IMR-90 (cell line): ENCODE measurements at regions not wholly inside any gene's neighbourhood (a gene's known extent, or its start where the extent isn't known, plus 50 kb on each side); places are given as distances from the start of the nearest gene placed in this dataset.

Experiments used
- ATAC-seq: fragments of 200-7000 bp; cut with Tn5 transposase; 2 replicates; pipeline ENCODE4 v1.9.1; 2020; ENCODE audit warnings: low read depth, mild to moderate bottlenecking, moderate library complexity
- BruUV-seq: library from RNA; stranded (reverse); fragments of 400-500 nt; replicated peaks from 2 replicates; lab custom pipeline; 2021; lab: Mats Ljungman, UMichigan
- CTCF ChIA-PET: fragments of 300-600 bp; formaldehyde crosslinking; extraction: SDS; loops from one replicate; lab custom pipeline; 2021; ENCODE audit warnings: antibody characterized with exemption; lab: Yijun Ruan, JAX
- POLR2A ChIA-PET: fragments of 300-600 bp; sonication (Branson Sonifier 250); formaldehyde crosslinking; loops from one replicate; lab custom pipeline; 2022; ENCODE audit warnings: antibody characterized with exemption; ENCODE audit not compliant: unreplicated experiment; lab: Charles Lee
- DNase-seq: peaks from one replicate; pipeline ENCODE4 v3.0.0; 2013
- H2AFZ ChIP-seq: replicated peaks from 2 replicates; pipeline ENCODE3; 2013; ENCODE audit warnings: low read length, mild to moderate bottlenecking; ENCODE audit not compliant: poor library complexity
- H2AK5ac ChIP-seq: 2 replicates; pipeline ENCODE4 v1.6.1; 2013; ENCODE audit warnings: low read depth, low read length, inconsistent platforms
- H2AK9ac ChIP-seq: replicated peaks from 2 replicates; pipeline ENCODE3; 2013; ENCODE audit warnings: mild to moderate bottlenecking, low read depth, low read length, moderate library complexity; ENCODE audit not compliant: poor library complexity
- H2BK120ac ChIP-seq: 2 replicates; pipeline ENCODE4 v1.6.1; 2013; ENCODE audit warnings: low read depth, low read length, inconsistent platforms
- H2BK15ac ChIP-seq: 3 replicates; pipeline ENCODE4 v1.6.1; 2013; ENCODE audit warnings: low read depth, low read length, inconsistent platforms
- H2BK20ac ChIP-seq: 2 replicates; pipeline ENCODE4 v1.6.1; 2013; ENCODE audit warnings: low read depth, mild to moderate bottlenecking, inconsistent platforms, low read length, moderate library complexity
- H2BK5ac ChIP-seq: 2 replicates; pipeline ENCODE4 v1.6.1; 2013; ENCODE audit warnings: mild to moderate bottlenecking, low read depth, low read length, inconsistent platforms; ENCODE audit not compliant: poor library complexity, severe bottlenecking
- H3K14ac ChIP-seq: replicated peaks from 2 replicates; pipeline ENCODE4 v1.6.1; 2013; ENCODE audit warnings: low read depth, low read length, inconsistent platforms
- H3K18ac ChIP-seq: 2 replicates; pipeline ENCODE4 v1.6.1; 2013; ENCODE audit warnings: low read depth, low read length, control low read depth
- H3K23ac ChIP-seq: 2 replicates; pipeline ENCODE4 v1.6.1; 2013; ENCODE audit warnings: low read depth, low read length, inconsistent platforms
- H3K27ac ChIP-seq: 2 replicates; pipeline ENCODE4 v1.5.1; 2013; ENCODE audit warnings: mild to moderate bottlenecking, control low read depth, low read length; ENCODE audit not compliant: insufficient read depth
- H3K27me3 ChIP-seq: 2 replicates; pipeline ENCODE4 v1.6.1; 2013; ENCODE audit warnings: low read length; ENCODE audit not compliant: control insufficient read depth, insufficient read depth
- H3K36me3 ChIP-seq: 2 replicates; pipeline ENCODE4 v1.6.1; 2013; ENCODE audit warnings: low read length, mixed read lengths; ENCODE audit not compliant: control insufficient read depth, insufficient read depth
- H3K4ac ChIP-seq: 2 replicates; pipeline ENCODE4 v1.6.1; 2013; ENCODE audit warnings: low read depth, low read length, inconsistent platforms
- H3K4me1 ChIP-seq: 2 replicates; pipeline ENCODE4 v1.6.1; 2013; ENCODE audit warnings: low read length, mixed read lengths; ENCODE audit not compliant: control insufficient read depth, insufficient read depth
- H3K4me2 ChIP-seq: 2 replicates; pipeline ENCODE4 v1.6.1; 2013; ENCODE audit warnings: low read depth, mild to moderate bottlenecking, control low read depth, low read length, moderate library complexity
- H3K4me3 ChIP-seq: 2 replicates; pipeline ENCODE4 v1.5.1; 2013; ENCODE audit warnings: low read depth, mild to moderate bottlenecking, control low read depth, low read length, moderate library complexity; ENCODE audit not compliant: insufficient read depth
- H3K56ac ChIP-seq: 2 replicates; pipeline ENCODE4 v1.6.1; 2013; ENCODE audit warnings: low read length, inconsistent platforms; ENCODE audit not compliant: insufficient read depth; ENCODE audit errors: extremely low read depth
- H3K79me1 ChIP-seq, 2 experiments: 2 replicates each; pipeline ENCODE4 v1.6.1; 2013; ENCODE audit warnings: low read length in 2 of 2, inconsistent platforms in 1 of 2, low read depth in 1 of 2
- H3K9ac ChIP-seq: 2 replicates; pipeline ENCODE4 v1.6.1; 2013; ENCODE audit warnings: low read depth, low read length, control low read depth
- H3K9me1 ChIP-seq: 2 replicates; pipeline ENCODE4 v1.6.1; 2013; ENCODE audit warnings: low read length, inconsistent platforms; ENCODE audit not compliant: insufficient read depth
- H3K9me3 ChIP-seq: 2 replicates; pipeline ENCODE4 v1.6.1; 2013; ENCODE audit warnings: low read length; ENCODE audit not compliant: control insufficient read depth, insufficient read depth
- H4K20me1 ChIP-seq: 2 replicates; pipeline ENCODE4 v1.6.1; 2013; ENCODE audit warnings: low read length, inconsistent platforms; ENCODE audit not compliant: insufficient read depth
- H4K5ac ChIP-seq: 2 replicates; pipeline ENCODE4 v1.6.1; 2013; ENCODE audit warnings: mild to moderate bottlenecking, low read depth, low read length, control low read depth
- H4K8ac ChIP-seq, 2 experiments: 2 replicates each; pipeline ENCODE4 v1.6.1; 2013; ENCODE audit warnings: low read depth in 2 of 2, low read length in 2 of 2, control low read depth in 1 of 2, inconsistent platforms in 1 of 2
- H4K91ac ChIP-seq: 2 replicates; pipeline ENCODE4 v1.6.1; 2013; ENCODE audit warnings: low read depth, low read length, inconsistent platforms; ENCODE audit not compliant: insufficient read depth
- MAFK ChIP-seq: IDR thresholded peaks from 2 replicates; pipeline ENCODE4 v1.6.1; 2012; ENCODE audit warnings: low read depth, low read length, improper control_type of control experiment
- SMC3 ChIP-seq: fragments of 150-350 bp; IDR thresholded peaks from 2 replicates; pipeline ENCODE4 v1.6.1; 2016; ENCODE audit warnings: low read depth, mild to moderate bottlenecking, antibody characterized with exemption, low read length, moderate library complexity
- dilution Hi-C: fragments of 300-500 bp; cut with HindIII; formaldehyde crosslinking; loops from one replicate; pipeline ENCODE4 v1.14.3; 2018; ENCODE audit warnings: low sequenced_read_pairs; ENCODE audit not compliant: unreplicated experiment
- in situ Hi-C: fragments of 300-500 bp; cut with MboI; formaldehyde crosslinking; loops from 3 replicates; pipeline ENCODE4 v1.14.3; 2019; ENCODE audit warnings: low sequenced_read_pairs, inconsistent platforms, mixed read lengths
- intact Hi-C: fragments of 100-400 bp; cut with micrococcal nuclease; formaldehyde crosslinking; loops from 2 replicates; pipeline ENCODE4 v1.10.0; 2022

- DNase-seq (no peak), ATAC-seq (no peak)
- Histone ChIP-seq H3K9ac (no peak overlapping the region), H2BK5ac (no peak overlapping the region), H3K9me1 (no peaks in the 10 kb centered on the region), H2BK20ac (no peak overlapping the region), H3K79me1 (no peaks in the 10 kb centered on the region), H3K23ac (no peak overlapping the region), H3K4me3 (no peak overlapping the region), H3K36me3 (no peaks in the 10 kb centered on the region), H4K8ac (no peak overlapping the region), H2AK9ac (no peak overlapping the region), H4K5ac (no peak overlapping the region), H3K18ac (no peak overlapping the region), H3K56ac (no peak overlapping the region), H2BK120ac (no peak overlapping the region), H2AK5ac (no peak overlapping the region), H4K91ac (no peak overlapping the region), H2BK15ac (no peak overlapping the region), H3K14ac (no peak overlapping the region), H3K4me1 (no peaks in the 10 kb centered on the region; the same call in 1 of the 2 replicates), H3K4me2 (no peak overlapping the region), H2AFZ (no peak overlapping the region), H3K27ac (no peak overlapping the region), H3K4ac (no peak overlapping the region), H4K20me1 (no peaks in the 10 kb centered on the region), H3K27me3 (peaks cover 7% of the 10 kb centered on the region), H3K9me3 (no peaks in the 10 kb centered on the region)
- TF ChIP-seq SMC3 (no peak), MAFK (no peak)
- intact Hi-C loops, result no loop called here
- dilution Hi-C loops, result no loop called here
- ChIA-PET POLR2A (no interaction called here), CTCF (no interaction called here)
- no TSS peak for BruUV-seq
- in situ Hi-C loops, result no loop called here
Observed at GRCh38 chr9:15111071-15111470, 195.9 kb downstream of the TTC39B start.
